NCI-H2081 (cell line): ENCODE measurements at regions not wholly inside any gene's neighbourhood (a gene's known extent, or its start where the extent isn't known, plus 50 kb on each side); places are given as distances from the start of the nearest gene placed in this dataset.
"Not testable (repeated sequence)": the region's sequence is repeated elsewhere in the genome, so short reads cannot be mapped to it uniquely, and the experiment has no call there.

ENCODE experiments used
- DNase-seq, 2 experiments: peaks; one replicate each; lab custom pipeline; 2025; lab: John Stamatoyannopoulos, UW

GRCh38 chr3:80734920-80735319 is 967.1 kb upstream of the ROBO1 start:
- DNase-seq: no peak

- no peak for DNase-seq
Measured at GRCh38 chr3:80734483-80734882, 966.7 kb upstream of the ROBO1 start.

- DNase-seq: no peak
Measured at GRCh38 chr3:80733522-80734176, 965.9 kb upstream of the ROBO1 start.

GRCh38 chr3:80727561-80727960 is 959.8 kb upstream of the ROBO1 start:
- not testable (repeated sequence) for DNase-seq

GRCh38 chr3:80709597-80710322 is 942.0 kb upstream of the ROBO1 start:
- DNase-seq: not testable (repeated sequence)

- no peak for DNase-seq
Measured at GRCh38 chr3:80705290-80705689, 937.5 kb upstream of the ROBO1 start.

GRCh38 chr3:80701349-80701748 is 933.6 kb upstream of the ROBO1 start:
- DNase-seq: no peak

- no peak for DNase-seq
Measured at GRCh38 chr3:80697291-80697690, 929.5 kb upstream of the ROBO1 start.

- DNase-seq: no peak
Measured at GRCh38 chr3:80696280-80696679, 928.5 kb upstream of the ROBO1 start.

- DNase-seq: peak; percentile 3 to 28
Measured at GRCh38 chr3:80688814-80689213, 921.0 kb upstream of the ROBO1 start.

GRCh38 chr3:80682951-80683350 is 915.2 kb upstream of the ROBO1 start:
- no peak for DNase-seq

- no peak for DNase-seq
Measured at GRCh38 chr3:80682235-80682634, 914.4 kb upstream of the ROBO1 start.

- no peak for DNase-seq
Measured at GRCh38 chr3:80677796-80678195, 910.0 kb upstream of the ROBO1 start.

GRCh38 chr3:80676866-80677265 is 909.1 kb upstream of the ROBO1 start:
- no peak for DNase-seq

GRCh38 chr3:80676261-80676660 is 908.5 kb upstream of the ROBO1 start:
- no peak for DNase-seq

- DNase-seq: no peak
Measured at GRCh38 chr3:80675790-80676189, 908.0 kb upstream of the ROBO1 start.

- no peak for DNase-seq
Measured at GRCh38 chr3:80668600-80669294, 900.9 kb upstream of the ROBO1 start.

- no peak for DNase-seq
Measured at GRCh38 chr3:80668100-80668499, 900.3 kb upstream of the ROBO1 start.

- DNase-seq: no peak
Measured at GRCh38 chr3:80663426-80663825, 895.6 kb upstream of the ROBO1 start.

GRCh38 chr3:80655216-80655615 is 887.4 kb upstream of the ROBO1 start:
- no peak for DNase-seq

- no peak for DNase-seq
Measured at GRCh38 chr3:80649170-80649569, 881.4 kb upstream of the ROBO1 start.

- DNase-seq: no peak
Measured at GRCh38 chr3:80643421-80643820, 875.6 kb upstream of the ROBO1 start.
